Esophagus squamous epithelium (tissue), 4 donors: ENCODE measurements at regions not wholly inside any gene's neighbourhood (a gene's known extent, or its start where the extent isn't known, plus 50 kb on each side); places are given as distances from the start of the nearest gene placed in this dataset.

ENCODE experiments used
- CTCF ChIP-seq, 6 experiments: fragments of 450-650 bp in 4 of 6; fragments of 200-600 bp in 2 of 6; sonication (generic) in 2 of 6; IDR thresholded peaks; one replicate each; pipeline ENCODE4 v1.5.1; 2016 to 2019; ENCODE audit warnings: antibody characterized with exemption in 6 of 6, mild to moderate bottlenecking in 4 of 6, moderate library complexity in 4 of 6
- POLR2A ChIP-seq, 4 donors: fragments of 450-650 bp; IDR thresholded peaks; one replicate each; pipeline ENCODE4 v1.6.1; 2017; ENCODE audit warnings: antibody characterized with exemption in 4 of 4, mild to moderate bottlenecking in 4 of 4, moderate library complexity in 3 of 4

GRCh38 chr7:89731751-89732445 lies 422.4 kb upstream of the STEAP1 start:
- TF ChIP-seq CTCF (IDR thresholded peaks at IDR 0.05) (no peak), POLR2A (IDR thresholded peaks at IDR 0.05) (no peak)
